PC-3 (cell line): ENCODE measurements at regions not wholly inside any gene's neighbourhood (a gene's known extent, or its start where the extent isn't known, plus 50 kb on each side); places are given as distances from the start of the nearest gene placed in this dataset.

Experiments used
- ATAC-seq: fragments of 200-7000 bp; cut with Tn5 transposase; 2 replicates; pipeline ENCODE4 v1.9.1; 2020; ENCODE audit warnings: mild to moderate bottlenecking, moderate library complexity
- BruUV-seq: library from RNA; stranded (reverse); fragments of 400-500 nt; replicated peaks from 2 replicates; lab custom pipeline; 2021; lab: Mats Ljungman, UMichigan
- CTCF ChIA-PET: fragments of 300-600 bp; sonication (Branson Sonifier 250); formaldehyde crosslinking; loops from one replicate; lab custom pipeline; 2022; ENCODE audit warnings: antibody characterized with exemption; lab: Charles Lee
- POLR2A ChIA-PET: fragments of 300-600 bp; sonication (Branson Sonifier 250); formaldehyde crosslinking; loops from one replicate; lab custom pipeline; 2022; ENCODE audit warnings: antibody characterized with exemption; ENCODE audit not compliant: unreplicated experiment; lab: Charles Lee
- DNase-seq: peaks from one replicate; pipeline ENCODE4 v3.0.0-alpha.2; 2015
- H2AFZ ChIP-seq: fragments of 300-600 bp; sonication (generic); 2 replicates; pipeline ENCODE4 v1.6.0; 2016; ENCODE audit warnings: antibody characterized with exemption, low read length
- H3F3A ChIP-seq: fragments of 300-600 bp; sonication (generic); one replicate; pipeline ENCODE4 v1.6.0; 2017; ENCODE audit warnings: antibody characterized with exemption, low read length, control low read depth, mild to moderate bottlenecking; ENCODE audit not compliant: unreplicated experiment
- H3K27ac ChIP-seq: fragments of 300-600 bp; sonication (generic); 2 replicates; pipeline ENCODE4 v1.5.1; 2016; ENCODE audit warnings: mild to moderate bottlenecking, low read length
- H3K27me3 ChIP-seq: fragments of 300-600 bp; sonication (generic); 2 replicates; pipeline ENCODE4 v1.6.1; 2016; ENCODE audit warnings: low read length, mixed read lengths
- H3K36me3 ChIP-seq: fragments of 300-600 bp; sonication (generic); 2 replicates; pipeline ENCODE4 v1.6.1; 2016; ENCODE audit warnings: low read depth, mixed run types, low read length, mixed read lengths
- H3K4me1 ChIP-seq: fragments of 300-600 bp; sonication (generic); 2 replicates; pipeline ENCODE4 v1.5.1; 2016; ENCODE audit warnings: low read length; ENCODE audit not compliant: insufficient read depth
- H3K4me2 ChIP-seq: fragments of 300-600 bp; sonication (generic); 2 replicates; pipeline ENCODE4 v1.6.0; 2016; ENCODE audit warnings: low read length
- H3K4me3 ChIP-seq: fragments of 300-600 bp; sonication (generic); 2 replicates; pipeline ENCODE4 v1.5.1; 2016; ENCODE audit warnings: mild to moderate bottlenecking, low read length, mixed read lengths
- H3K79me2 ChIP-seq: fragments of 300-600 bp; sonication (generic); 2 replicates; pipeline ENCODE4 v1.6.1; 2017; ENCODE audit warnings: low read length, mixed read lengths
- H3K9ac ChIP-seq: fragments of 300-600 bp; sonication (generic); 2 replicates; pipeline ENCODE4 v1.6.0; 2016; ENCODE audit warnings: mild to moderate bottlenecking, low read length
- H3K9me2 ChIP-seq: fragments of 300-600 bp; sonication (generic); replicated peaks from 2 replicates; pipeline ENCODE4 v1.6.1; 2016; ENCODE audit warnings: mixed run types, low read length, mixed read lengths
- H3K9me3 ChIP-seq: fragments of 300-600 bp; sonication (generic); 2 replicates; pipeline ENCODE4 v1.6.1; 2016; ENCODE audit warnings: low read length, mixed read lengths
- H4K20me1 ChIP-seq: fragments of 300-600 bp; sonication (generic); 2 replicates; pipeline ENCODE4 v1.6.1; 2016; ENCODE audit warnings: low read length, mixed read lengths
- CTCF ChIP-seq: fragments of 300-600 bp; sonication (generic); conservative IDR thresholded peaks from 2 replicates; pipeline ENCODE4 v1.5.1; 2017; ENCODE audit warnings: antibody characterized with exemption, low read depth, mild to moderate bottlenecking, low read length
- EZH2 ChIP-seq: fragments of 300-600 bp; sonication (generic); IDR thresholded peaks from one replicate; pipeline ENCODE4 v1.6.1; 2017; ENCODE audit warnings: antibody characterized with exemption, mild to moderate bottlenecking, low read length; ENCODE audit not compliant: unreplicated experiment
- EZH2phosphoT487 ChIP-seq: fragments of 300-600 bp; sonication (generic); IDR thresholded peaks from 2 replicates; pipeline ENCODE4 v1.6.1; 2018; ENCODE audit warnings: mild to moderate bottlenecking, antibody characterized with exemption, low read length, borderline replicate concordance
- intact Hi-C: fragments of 100-400 bp; cut with micrococcal nuclease; formaldehyde crosslinking; loops from 2 replicates; pipeline ENCODE4 v1.9.0; 2023

DNA sequence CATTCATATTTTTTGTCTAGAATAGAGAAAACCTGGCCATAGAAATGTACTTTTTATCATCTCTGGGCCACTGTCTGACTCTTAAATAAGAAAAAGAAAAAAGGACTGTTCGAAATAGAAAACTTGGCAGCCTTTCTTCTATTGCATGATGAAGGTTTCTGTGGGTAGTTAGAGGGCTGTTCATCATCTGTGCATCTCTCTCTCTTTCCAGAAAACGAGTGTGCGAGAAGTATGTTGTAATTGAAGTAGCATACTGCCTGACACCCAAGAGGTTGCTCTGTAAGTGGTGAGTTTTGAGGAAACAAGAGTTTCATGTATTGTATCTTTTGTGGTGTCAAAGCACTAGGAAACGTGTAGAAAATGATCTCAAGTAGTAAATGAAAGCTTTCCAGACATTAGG, 343.2 kb upstream of the TMEM229A start:
- no peak overlapping the region for H3K9ac ChIP-seq
- no peak overlapping the region for H3K27ac ChIP-seq
- no peaks in the 10 kb centered on the region for H3F3A ChIP-seq
- TF ChIP-seq EZH2phosphoT487 = no peak
- no peak for TF ChIP-seq EZH2
- TF ChIP-seq CTCF = no peak
- no peaks in the 10 kb centered on the region for H3K27me3 ChIP-seq
- no peaks in the 10 kb centered on the region for H4K20me1 ChIP-seq
- H3K9me3 ChIP-seq = no peaks in the 10 kb centered on the region
- no peaks in the 10 kb centered on the region for H3K79me2 ChIP-seq
- intact Hi-C loops = no loop called here
- ATAC-seq (no peak), DNase-seq (no peak)
- no peaks in the 10 kb centered on the region for H3K9me2 ChIP-seq
- no peaks in the 10 kb centered on the region for H3K4me1 ChIP-seq
- no peak overlapping the region for H2AFZ ChIP-seq
- H3K4me2 ChIP-seq = no peak overlapping the region
- no peaks in the 10 kb centered on the region for H3K36me3 ChIP-seq
- no TSS peak for BruUV-seq
- ChIA-PET POLR2A (no interaction called here), CTCF (no interaction called here)
- no peak overlapping the region for H3K4me3 ChIP-seq

GRCh38 chr7:124375391-124375790, 342.5 kb upstream of the TMEM229A start:
- Histone ChIP-seq H4K20me1 (no peaks in the 10 kb centered on the region), H3K4me3 (no peak overlapping the region), H2AFZ (no peak overlapping the region), H3K4me1 (no peaks in the 10 kb centered on the region), H3K9me2 (no peaks in the 10 kb centered on the region), H3K36me3 (no peaks in the 10 kb centered on the region), H3K9ac (no peak overlapping the region), H3F3A (no peaks in the 10 kb centered on the region), H3K79me2 (no peaks in the 10 kb centered on the region), H3K9me3 (no peaks in the 10 kb centered on the region), H3K27me3 (no peaks in the 10 kb centered on the region), H3K4me2 (no peak overlapping the region), H3K27ac (no peak overlapping the region)
- intact Hi-C loops = no loop called here
- POLR2A ChIA-PET = no interaction called here
- no TSS peak for BruUV-seq
- DNase-seq (no peak), ATAC-seq (no peak)
- no peak for TF ChIP-seq EZH2phosphoT487
- no peak for TF ChIP-seq CTCF
- no peak for TF ChIP-seq EZH2
- CTCF ChIA-PET = no interaction called here

DNA sequence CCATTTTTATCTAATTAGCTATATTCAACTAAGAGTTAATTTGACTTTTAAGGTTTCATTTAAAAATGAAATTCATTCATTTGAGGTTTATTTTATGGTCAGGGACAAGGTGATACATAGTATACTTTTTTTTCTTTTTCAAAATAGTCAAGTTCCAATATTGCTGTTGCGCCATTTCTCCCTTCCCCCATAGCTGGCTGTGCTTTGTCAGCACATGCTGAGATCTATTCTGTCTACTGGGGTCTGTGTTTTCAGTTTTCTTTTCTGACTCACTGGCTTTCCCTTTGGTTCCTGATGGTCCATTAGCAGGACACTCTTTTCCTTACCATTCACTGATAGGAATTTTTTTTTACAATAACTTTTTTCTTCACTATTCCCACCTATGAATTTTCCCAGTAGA, 336.4 kb upstream of the TMEM229A start:
- H2AFZ ChIP-seq = no peak overlapping the region
- H3K4me2 ChIP-seq = no peak overlapping the region
- H4K20me1 ChIP-seq = no peaks in the 10 kb centered on the region
- H3K79me2 ChIP-seq = no peaks in the 10 kb centered on the region
- no peaks in the 10 kb centered on the region for H3K36me3 ChIP-seq
- H3F3A ChIP-seq = no peaks in the 10 kb centered on the region
- H3K4me3 ChIP-seq = no peak overlapping the region
- H3K4me1 ChIP-seq = no peaks in the 10 kb centered on the region
- DNase-seq (no peak), ATAC-seq (no peak)
- intact Hi-C loops = no loop called here
- POLR2A ChIA-PET = no interaction called here
- no peak overlapping the region for H3K27ac ChIP-seq
- no peaks in the 10 kb centered on the region for H3K9me3 ChIP-seq
- TF ChIP-seq EZH2phosphoT487 (no peak), EZH2 (no peak), CTCF (no peak)
- no TSS peak for BruUV-seq
- H3K9me2 ChIP-seq = no peaks in the 10 kb centered on the region
- no peak overlapping the region for H3K9ac ChIP-seq
- H3K27me3 ChIP-seq = no peaks in the 10 kb centered on the region
- CTCF ChIA-PET = no interaction called here
